ENCODE measurements at regions not wholly inside any gene's neighbourhood (a gene's known extent, or its start where the extent isn't known, plus 50 kb on each side); places are given as distances from the start of the nearest gene placed in this dataset.

- FAIRE-seq (no peak), DNase-seq (ENCODE audit: extremely low read depth in 1 of 4, low spot score in 3 of 4) (peak in 1 of 4 experiments; percentile 6)
- WGBS (ENCODE audit: insufficient coverage, low coverage, missing lambda C conversion rate) = 11% methylated on average over 1 of the region's 1 CpG
Measured at GRCh38 chr2:81266106-81266505, 961.6 kb upstream of the LRRTM1 start.

DNA sequence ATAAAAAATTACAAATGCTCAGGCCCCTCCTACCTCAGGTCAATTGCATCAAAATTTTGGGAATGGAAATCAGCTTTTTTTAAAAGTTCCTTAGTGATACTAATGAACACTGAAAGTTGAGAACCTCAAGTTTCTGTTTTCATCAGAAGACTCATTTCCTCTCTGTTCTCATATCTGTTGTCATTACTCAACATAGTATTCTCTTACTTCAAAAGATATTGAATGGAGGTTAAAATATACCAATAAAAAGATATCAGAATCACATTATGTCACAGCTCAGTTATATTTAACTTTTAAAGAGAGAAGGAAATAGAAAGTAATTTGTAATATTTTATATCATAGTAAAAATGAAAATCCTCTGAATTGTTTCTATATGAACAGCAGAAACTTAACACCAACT is 959.4 kb upstream of the LRRTM1 start:
- no TSS peak for BruUV-seq (replicated peaks)
- Histone ChIP-seq H3K36me3 (ENCODE audit: control insufficient read depth, insufficient read depth, low read length) (no peaks in the 10 kb centered on the region), H3K4me3 (no peak overlapping the region), H3K27me3 (ENCODE audit: control insufficient read depth in 2 of 2, insufficient read depth in 2 of 2, low read length in 2 of 2) (no peaks in the 10 kb centered on the region), H3K9me3 (replicated peaks; ENCODE audit: control insufficient read depth, insufficient read depth, low read depth, low read length) (no peaks in the 10 kb centered on the region), H3K79me2 (ENCODE audit: control insufficient read depth, insufficient read depth, low read length) (no peaks in the 10 kb centered on the region), H3K4me1 (replicated peaks in 1 of 2; ENCODE audit: control insufficient read depth in 2 of 2, insufficient read depth in 2 of 2, low read length in 2 of 2) (no peaks in the 10 kb centered on the region), H3K27ac (ENCODE audit: extremely low read depth, low read depth, low read length) (no peak overlapping the region), H3K4me2 (ENCODE audit: insufficient read depth, low read length) (no peak overlapping the region), H2AFZ (ENCODE audit: low read depth, low read length) (no peak overlapping the region), H4K20me1 (replicated peaks; ENCODE audit: control insufficient read depth, insufficient read depth, low read length) (no peaks in the 10 kb centered on the region), H3K9ac (ENCODE audit: insufficient read depth in 1 of 2, low read depth in 2 of 2, low read length in 2 of 2) (no peak overlapping the region), H3K9me1 (ENCODE audit: control insufficient read depth, insufficient read depth, low read length) (no peaks in the 10 kb centered on the region)
- in situ Hi-C loops (cut with MboI) (no loop called here), intact Hi-C loops (cut with micrococcal nuclease) (no loop called here)
- DNase-seq (ENCODE audit: extremely low read depth in 1 of 4, low spot score in 3 of 4) (no peak), ATAC-seq (no peak), FAIRE-seq (no peak)
- POLR2A ChIA-PET = no interaction called here
- CTCF ChIA-PET (ENCODE audit: low intra/inter-chr PET ratio) = no interaction called here
- TF ChIP-seq ILK (tag; IDR thresholded peaks at IDR 0.05; ENCODE audit: borderline replicate concordance, low read depth) = no peak
- TF ChIP-seq, protein P1, sequence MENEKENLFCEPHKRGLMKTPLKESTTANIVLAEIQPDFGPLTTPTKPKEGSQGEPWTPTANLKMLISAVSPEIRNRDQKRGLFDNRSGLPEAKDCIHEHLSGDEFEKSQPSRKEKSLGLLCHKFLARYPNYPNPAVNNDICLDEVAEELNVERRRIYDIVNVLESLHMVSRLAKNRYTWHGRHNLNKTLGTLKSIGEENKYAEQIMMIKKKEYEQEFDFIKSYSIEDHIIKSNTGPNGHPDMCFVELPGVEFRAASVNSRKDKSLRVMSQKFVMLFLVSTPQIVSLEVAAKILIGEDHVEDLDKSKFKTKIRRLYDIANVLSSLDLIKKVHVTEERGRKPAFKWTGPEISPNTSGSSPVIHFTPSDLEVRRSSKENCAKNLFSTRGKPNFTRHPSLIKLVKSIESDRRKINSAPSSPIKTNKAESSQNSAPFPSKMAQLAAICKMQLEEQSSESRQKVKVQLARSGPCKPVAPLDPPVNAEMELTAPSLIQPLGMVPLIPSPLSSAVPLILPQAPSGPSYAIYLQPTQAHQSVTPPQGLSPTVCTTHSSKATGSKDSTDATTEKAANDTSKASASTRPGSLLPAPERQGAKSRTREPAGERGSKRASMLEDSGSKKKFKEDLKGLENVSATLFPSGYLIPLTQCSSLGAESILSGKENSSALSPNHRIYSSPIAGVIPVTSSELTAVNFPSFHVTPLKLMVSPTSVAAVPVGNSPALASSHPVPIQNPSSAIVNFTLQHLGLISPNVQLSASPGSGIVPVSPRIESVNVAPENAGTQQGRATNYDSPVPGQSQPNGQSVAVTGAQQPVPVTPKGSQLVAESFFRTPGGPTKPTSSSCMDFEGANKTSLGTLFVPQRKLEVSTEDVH (IDR thresholded peaks at IDR 0.05; ENCODE audit: low read depth, partially characterized antibody) = no peak
- TF ChIP-seq MEIS2 (IDR thresholded peaks at IDR 0.05; ENCODE audit: partially characterized antibody) = no peak
- no peak for TF ChIP-seq KAT2B (IDR thresholded peaks at IDR 0.05; ENCODE audit: low read depth, low read length)
- no peak for TF ChIP-seq MTA1 (IDR thresholded peaks at IDR 0.05; ENCODE audit: borderline replicate concordance)
- no peak for TF ChIP-seq HMG20B (CRISPR knock-in tag; IDR thresholded peaks at IDR 0.05)
- no peak for TF ChIP-seq IFI16 (CRISPR knock-in tag; IDR thresholded peaks at IDR 0.05)
- no peak for TF ChIP-seq CBX5 (IDR thresholded peaks at IDR 0.05; ENCODE audit: borderline replicate concordance, low read depth)
- TF ChIP-seq, protein P2, sequence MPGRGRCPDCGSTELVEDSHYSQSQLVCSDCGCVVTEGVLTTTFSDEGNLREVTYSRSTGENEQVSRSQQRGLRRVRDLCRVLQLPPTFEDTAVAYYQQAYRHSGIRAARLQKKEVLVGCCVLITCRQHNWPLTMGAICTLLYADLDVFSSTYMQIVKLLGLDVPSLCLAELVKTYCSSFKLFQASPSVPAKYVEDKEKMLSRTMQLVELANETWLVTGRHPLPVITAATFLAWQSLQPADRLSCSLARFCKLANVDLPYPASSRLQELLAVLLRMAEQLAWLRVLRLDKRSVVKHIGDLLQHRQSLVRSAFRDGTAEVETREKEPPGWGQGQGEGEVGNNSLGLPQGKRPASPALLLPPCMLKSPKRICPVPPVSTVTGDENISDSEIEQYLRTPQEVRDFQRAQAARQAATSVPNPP (IDR thresholded peaks at IDR 0.05; ENCODE audit: borderline replicate concordance, insufficient read depth, insufficient read length) = no peak
- no peak for TF ChIP-seq SRSF9 (IDR thresholded peaks at IDR 0.05; ENCODE audit: borderline replicate concordance, low read depth, low read length)
- no peak for TF ChIP-seq ZNF740 (CRISPR knock-in tag; IDR thresholded peaks at IDR 0.05)
- TF ChIP-seq ZNF740 (tag; IDR thresholded peaks at IDR 0.05) = no peak

More at GRCh38 chr2:81266106-81266505, 961.6 kb upstream of the LRRTM1 start:
- Histone ChIP-seq H3K79me2 (ENCODE audit: control insufficient read depth, insufficient read depth, low read length) (no peaks in the 10 kb centered on the region), H4K20me1 (replicated peaks; ENCODE audit: control insufficient read depth, insufficient read depth, low read length) (no peaks in the 10 kb centered on the region), H3K27me3 (ENCODE audit: control insufficient read depth in 2 of 2, insufficient read depth in 2 of 2, low read length in 2 of 2) (no peaks in the 10 kb centered on the region), H3K4me2 (ENCODE audit: insufficient read depth, low read length) (no peak overlapping the region), H3K9me1 (ENCODE audit: control insufficient read depth, insufficient read depth, low read length) (no peaks in the 10 kb centered on the region), H3K4me3 (no peak overlapping the region), H3K27ac (ENCODE audit: extremely low read depth, low read depth, low read length) (no peak overlapping the region), H2AFZ (ENCODE audit: low read depth, low read length) (no peak overlapping the region), H3K9me3 (replicated peaks; ENCODE audit: control insufficient read depth, insufficient read depth, low read depth, low read length) (no peaks in the 10 kb centered on the region), H3K36me3 (ENCODE audit: control insufficient read depth, insufficient read depth, low read length) (no peaks in the 10 kb centered on the region), H3K9ac (ENCODE audit: insufficient read depth in 1 of 2, low read depth in 2 of 2, low read length in 2 of 2) (no peak overlapping the region), H3K4me1 (replicated peaks in 1 of 2; ENCODE audit: control insufficient read depth in 2 of 2, insufficient read depth in 2 of 2, low read length in 2 of 2) (no peaks in the 10 kb centered on the region)
- TF ChIP-seq STAT5B (CRISPR knock-in tag; IDR thresholded peaks at IDR 0.05) = no peak
- 0 out of 4 replicates have a peak, but pooled peaks of 1 of the 2 experiments have one; percentile 9 for TF ChIP-seq RAD21 (CRISPR knock-in tag; conservative IDR thresholded peaks at IDR 0.05 in 1 of 2, IDR thresholded peaks at IDR 0.05 in 1 of 2)
- CTCF ChIA-PET (ENCODE audit: low intra/inter-chr PET ratio) = no interaction called here
- intact Hi-C loops (cut with micrococcal nuclease) = no loop called here
- ATAC-seq = no peak
- no TSS peak for BruUV-seq (replicated peaks)
- POLR2A ChIA-PET = no interaction called here
- in situ Hi-C loops (cut with MboI) = no loop called here
